IMR-90 (cell line): ENCODE measurements at regions not wholly inside any gene's neighbourhood (a gene's known extent, or its start where the extent isn't known, plus 50 kb on each side); places are given as distances from the start of the nearest gene placed in this dataset.

Experiments
- ATAC-seq: fragments of 200-7000 bp; cut with Tn5 transposase; 2 replicates; pipeline ENCODE4 v1.9.1; 2020; ENCODE audit warnings: low read depth, mild to moderate bottlenecking, moderate library complexity
- BruUV-seq: library from RNA; stranded (reverse); fragments of 400-500 nt; replicated peaks from 2 replicates; lab custom pipeline; 2021; lab: Mats Ljungman, UMichigan
- CTCF ChIA-PET: fragments of 300-600 bp; formaldehyde crosslinking; extraction: SDS; loops from one replicate; lab custom pipeline; 2021; ENCODE audit warnings: antibody characterized with exemption; lab: Yijun Ruan, JAX
- POLR2A ChIA-PET: fragments of 300-600 bp; sonication (Branson Sonifier 250); formaldehyde crosslinking; loops from one replicate; lab custom pipeline; 2022; ENCODE audit warnings: antibody characterized with exemption; ENCODE audit not compliant: unreplicated experiment; lab: Charles Lee
- DNase-seq: peaks from one replicate; pipeline ENCODE4 v3.0.0; 2013
- H2AFZ ChIP-seq: replicated peaks from 2 replicates; pipeline ENCODE3; 2013; ENCODE audit warnings: low read length, mild to moderate bottlenecking; ENCODE audit not compliant: poor library complexity
- H2AK5ac ChIP-seq: 2 replicates; pipeline ENCODE4 v1.6.1; 2013; ENCODE audit warnings: low read depth, low read length, inconsistent platforms
- H2AK9ac ChIP-seq: replicated peaks from 2 replicates; pipeline ENCODE3; 2013; ENCODE audit warnings: mild to moderate bottlenecking, low read depth, low read length, moderate library complexity; ENCODE audit not compliant: poor library complexity
- H2BK120ac ChIP-seq: 2 replicates; pipeline ENCODE4 v1.6.1; 2013; ENCODE audit warnings: low read depth, low read length, inconsistent platforms
- H2BK15ac ChIP-seq: 3 replicates; pipeline ENCODE4 v1.6.1; 2013; ENCODE audit warnings: low read depth, low read length, inconsistent platforms
- H2BK20ac ChIP-seq: 2 replicates; pipeline ENCODE4 v1.6.1; 2013; ENCODE audit warnings: low read depth, mild to moderate bottlenecking, inconsistent platforms, low read length, moderate library complexity
- H2BK5ac ChIP-seq: 2 replicates; pipeline ENCODE4 v1.6.1; 2013; ENCODE audit warnings: mild to moderate bottlenecking, low read depth, low read length, inconsistent platforms; ENCODE audit not compliant: poor library complexity, severe bottlenecking
- H3K14ac ChIP-seq: replicated peaks from 2 replicates; pipeline ENCODE4 v1.6.1; 2013; ENCODE audit warnings: low read depth, low read length, inconsistent platforms
- H3K18ac ChIP-seq: 2 replicates; pipeline ENCODE4 v1.6.1; 2013; ENCODE audit warnings: low read depth, low read length, control low read depth
- H3K23ac ChIP-seq: 2 replicates; pipeline ENCODE4 v1.6.1; 2013; ENCODE audit warnings: low read depth, low read length, inconsistent platforms
- H3K27ac ChIP-seq: 2 replicates; pipeline ENCODE4 v1.5.1; 2013; ENCODE audit warnings: mild to moderate bottlenecking, control low read depth, low read length; ENCODE audit not compliant: insufficient read depth
- H3K27me3 ChIP-seq: 2 replicates; pipeline ENCODE4 v1.6.1; 2013; ENCODE audit warnings: low read length; ENCODE audit not compliant: control insufficient read depth, insufficient read depth
- H3K36me3 ChIP-seq: 2 replicates; pipeline ENCODE4 v1.6.1; 2013; ENCODE audit warnings: low read length, mixed read lengths; ENCODE audit not compliant: control insufficient read depth, insufficient read depth
- H3K4ac ChIP-seq: 2 replicates; pipeline ENCODE4 v1.6.1; 2013; ENCODE audit warnings: low read depth, low read length, inconsistent platforms
- H3K4me1 ChIP-seq: 2 replicates; pipeline ENCODE4 v1.6.1; 2013; ENCODE audit warnings: low read length, mixed read lengths; ENCODE audit not compliant: control insufficient read depth, insufficient read depth
- H3K4me2 ChIP-seq: 2 replicates; pipeline ENCODE4 v1.6.1; 2013; ENCODE audit warnings: low read depth, mild to moderate bottlenecking, control low read depth, low read length, moderate library complexity
- H3K4me3 ChIP-seq: 2 replicates; pipeline ENCODE4 v1.5.1; 2013; ENCODE audit warnings: low read depth, mild to moderate bottlenecking, control low read depth, low read length, moderate library complexity; ENCODE audit not compliant: insufficient read depth
- H3K56ac ChIP-seq: 2 replicates; pipeline ENCODE4 v1.6.1; 2013; ENCODE audit warnings: low read length, inconsistent platforms; ENCODE audit not compliant: insufficient read depth; ENCODE audit errors: extremely low read depth
- H3K79me1 ChIP-seq, 2 experiments: 2 replicates each; pipeline ENCODE4 v1.6.1; 2013; ENCODE audit warnings: low read length in 2 of 2, inconsistent platforms in 1 of 2, low read depth in 1 of 2
- H3K9ac ChIP-seq: 2 replicates; pipeline ENCODE4 v1.6.1; 2013; ENCODE audit warnings: low read depth, low read length, control low read depth
- H3K9me1 ChIP-seq: 2 replicates; pipeline ENCODE4 v1.6.1; 2013; ENCODE audit warnings: low read length, inconsistent platforms; ENCODE audit not compliant: insufficient read depth
- H3K9me3 ChIP-seq: 2 replicates; pipeline ENCODE4 v1.6.1; 2013; ENCODE audit warnings: low read length; ENCODE audit not compliant: control insufficient read depth, insufficient read depth
- H4K20me1 ChIP-seq: 2 replicates; pipeline ENCODE4 v1.6.1; 2013; ENCODE audit warnings: low read length, inconsistent platforms; ENCODE audit not compliant: insufficient read depth
- H4K5ac ChIP-seq: 2 replicates; pipeline ENCODE4 v1.6.1; 2013; ENCODE audit warnings: mild to moderate bottlenecking, low read depth, low read length, control low read depth
- H4K8ac ChIP-seq, 2 experiments: 2 replicates each; pipeline ENCODE4 v1.6.1; 2013; ENCODE audit warnings: low read depth in 2 of 2, low read length in 2 of 2, control low read depth in 1 of 2, inconsistent platforms in 1 of 2
- H4K91ac ChIP-seq: 2 replicates; pipeline ENCODE4 v1.6.1; 2013; ENCODE audit warnings: low read depth, low read length, inconsistent platforms; ENCODE audit not compliant: insufficient read depth
- FOS ChIP-seq: fragments of 150-350 bp; IDR thresholded peaks from 2 replicates; pipeline ENCODE4 v1.6.1; 2016; ENCODE audit warnings: low read depth, low read length
- WGBS, 2 experiments: methylation state at CpG; one replicate each; pipeline versions ENCODE4 v1.1.5 to v1.1.7; 2013; ENCODE audit warnings: missing lambda C conversion rate in 2 of 2; ENCODE audit not compliant: insufficient read length in 1 of 2; ENCODE audit errors: extremely low coverage in 2 of 2; 5-methylcytosine and 5-hydroxymethylcytosine counted together
- dilution Hi-C: fragments of 300-500 bp; cut with HindIII; formaldehyde crosslinking; loops from one replicate; pipeline ENCODE4 v1.14.3; 2018; ENCODE audit warnings: low sequenced_read_pairs; ENCODE audit not compliant: unreplicated experiment
- in situ Hi-C: fragments of 300-500 bp; cut with MboI; formaldehyde crosslinking; loops from 3 replicates; pipeline ENCODE4 v1.14.3; 2019; ENCODE audit warnings: low sequenced_read_pairs, inconsistent platforms, mixed read lengths
- intact Hi-C: fragments of 100-400 bp; cut with micrococcal nuclease; formaldehyde crosslinking; loops from 2 replicates; pipeline ENCODE4 v1.10.0; 2022
- TF ChIP-seq, protein P1 (sequence below): fragments of 150-350 bp; IDR thresholded peaks from 2 replicates; pipeline ENCODE4 v1.6.1; 2017; ENCODE audit warnings: mild to moderate bottlenecking, antibody characterized with exemption, low read length, low read depth

DNA sequence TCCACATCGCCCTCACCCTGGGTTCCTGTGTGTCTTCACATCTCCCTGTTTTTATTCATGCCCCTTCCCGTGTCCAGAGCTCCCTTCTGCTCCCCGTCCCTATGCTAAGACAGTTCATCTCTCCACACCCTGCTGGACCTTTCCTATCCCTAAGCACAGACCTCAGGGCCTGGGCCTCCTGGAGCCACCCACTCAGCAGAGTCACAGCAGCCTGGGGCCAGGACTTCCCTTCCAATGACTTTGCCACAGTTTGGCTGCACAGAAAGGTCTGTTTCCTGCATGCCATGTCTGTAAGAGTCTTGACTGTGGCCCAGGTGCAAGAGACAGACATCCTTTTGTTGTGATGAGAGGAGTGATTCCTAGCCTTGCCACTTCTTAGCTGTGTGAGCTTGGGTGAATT is 470.7 kb downstream of the TSHZ3 start:
- no peaks in the 10 kb centered on the region for H4K20me1 ChIP-seq
- H3K79me1 ChIP-seq, result no peaks in the 10 kb centered on the region
- TF ChIP-seq, protein P1, sequence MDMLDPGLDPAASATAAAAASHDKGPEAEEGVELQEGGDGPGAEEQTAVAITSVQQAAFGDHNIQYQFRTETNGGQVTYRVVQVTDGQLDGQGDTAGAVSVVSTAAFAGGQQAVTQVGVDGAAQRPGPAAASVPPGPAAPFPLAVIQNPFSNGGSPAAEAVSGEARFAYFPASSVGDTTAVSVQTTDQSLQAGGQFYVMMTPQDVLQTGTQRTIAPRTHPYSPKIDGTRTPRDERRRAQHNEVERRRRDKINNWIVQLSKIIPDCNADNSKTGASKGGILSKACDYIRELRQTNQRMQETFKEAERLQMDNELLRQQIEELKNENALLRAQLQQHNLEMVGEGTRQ, result no peak
- no peak for TF ChIP-seq FOS
- CTCF ChIA-PET, result no interaction called here
- no peaks in the 10 kb centered on the region for H3K9me1 ChIP-seq
- no peak overlapping the region for H2AFZ ChIP-seq
- no peak overlapping the region for H3K56ac ChIP-seq
- H3K27me3 ChIP-seq, result no peaks in the 10 kb centered on the region
- no peak overlapping the region for H2AK9ac ChIP-seq
- 31% methylated on average over 2 of the region's 3 CpGs; no CpG with 5 or more reads in 1 of the 2 experiments for WGBS, 2 experiments
- no peak overlapping the region for H4K8ac ChIP-seq
- no peak overlapping the region for H3K18ac ChIP-seq
- no peak overlapping the region for H2BK15ac ChIP-seq
- H3K9ac ChIP-seq, result no peak overlapping the region
- no TSS peak for BruUV-seq
- no peak overlapping the region for H3K4me3 ChIP-seq
- dilution Hi-C loops, result no loop called here
- in situ Hi-C loops, result no loop called here
- no peak overlapping the region for H3K27ac ChIP-seq
- H3K9me3 ChIP-seq, result no peaks in the 10 kb centered on the region
- H3K23ac ChIP-seq, result no peak overlapping the region
- DNase-seq (no peak), ATAC-seq (no peak)
- no peaks in the 10 kb centered on the region for H3K36me3 ChIP-seq
- no peak overlapping the region for H2AK5ac ChIP-seq
- H3K14ac ChIP-seq, result no peak overlapping the region
- H2BK20ac ChIP-seq, result no peak overlapping the region
- no peak overlapping the region for H3K4ac ChIP-seq
- H4K5ac ChIP-seq, result no peak overlapping the region
- H2BK120ac ChIP-seq, result no peak overlapping the region
- no peaks in the 10 kb centered on the region for H3K4me1 ChIP-seq
- no peak overlapping the region for H3K4me2 ChIP-seq
- intact Hi-C loops, result no loop called here
- no peak overlapping the region for H2BK5ac ChIP-seq
- H4K91ac ChIP-seq, result no peak overlapping the region
- POLR2A ChIA-PET, result no interaction called here
